Amniotic epithelial cell (primary cell): ENCODE measurements at regions not wholly inside any gene's neighbourhood (a gene's known extent, or its start where the extent isn't known, plus 50 kb on each side); places are given as distances from the start of the nearest gene placed in this dataset.

Experiments
- DNase-seq: peaks from one replicate; pipeline ENCODE4 v3.0.0-alpha.2; 2010; ENCODE audit warnings: low read depth

GRCh38 chr3:110227991-110228390 lies 843.6 kb upstream of the NECTIN3 start:
- DNase-seq: peak; percentile 5

- DNase-seq: peak; percentile 39
Measured at GRCh38 chr3:110234831-110235230, 836.8 kb upstream of the NECTIN3 start.

GRCh38 chr3:110236976-110237610 lies 834.5 kb upstream of the NECTIN3 start:
- no peak for DNase-seq

- peak; percentile 86 for DNase-seq
Measured at GRCh38 chr3:110243081-110243480, 828.5 kb upstream of the NECTIN3 start.

GRCh38 chr3:110246796-110247376 lies 824.7 kb upstream of the NECTIN3 start:
- DNase-seq: peak; percentile 30

DNA sequence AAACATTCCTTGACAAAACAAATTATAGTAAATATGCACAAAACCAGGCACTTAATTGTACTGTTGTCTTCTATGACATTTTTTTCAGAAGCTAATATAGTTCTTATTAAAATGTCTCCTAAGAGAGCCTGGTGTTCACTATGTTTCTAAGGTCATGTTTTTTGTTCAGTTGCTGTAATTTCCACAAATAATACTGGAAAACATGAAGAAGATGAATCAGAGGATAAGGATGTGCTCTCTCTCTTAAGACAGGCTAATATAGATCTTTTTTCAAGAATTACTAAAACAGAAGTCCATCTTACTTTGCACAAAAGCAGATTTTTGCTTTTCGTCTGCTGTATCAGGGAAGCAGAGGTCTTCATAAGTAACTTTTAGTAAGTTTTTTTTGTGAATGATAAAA lies 823.0 kb upstream of the NECTIN3 start:
- DNase-seq: peak; percentile 35

DNA sequence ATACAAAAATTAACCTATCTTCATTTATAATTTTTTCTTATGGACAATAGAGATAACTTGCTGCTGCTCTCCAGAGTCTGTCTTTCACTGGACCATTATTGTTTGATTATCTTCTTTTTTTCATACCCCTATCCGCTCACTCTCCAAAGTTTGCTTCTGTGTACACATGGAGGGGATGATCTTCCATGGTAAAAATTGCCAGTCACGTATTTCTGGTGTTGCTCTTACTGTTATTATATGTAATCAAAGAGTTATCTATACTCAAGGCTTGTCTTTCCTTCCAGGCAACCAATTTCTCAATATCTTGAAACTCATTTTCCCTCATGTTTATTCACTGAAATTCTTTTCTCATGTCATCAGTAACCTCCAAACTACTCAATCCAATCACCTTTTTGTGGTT lies 817.8 kb upstream of the NECTIN3 start:
- DNase-seq: no peak

DNA sequence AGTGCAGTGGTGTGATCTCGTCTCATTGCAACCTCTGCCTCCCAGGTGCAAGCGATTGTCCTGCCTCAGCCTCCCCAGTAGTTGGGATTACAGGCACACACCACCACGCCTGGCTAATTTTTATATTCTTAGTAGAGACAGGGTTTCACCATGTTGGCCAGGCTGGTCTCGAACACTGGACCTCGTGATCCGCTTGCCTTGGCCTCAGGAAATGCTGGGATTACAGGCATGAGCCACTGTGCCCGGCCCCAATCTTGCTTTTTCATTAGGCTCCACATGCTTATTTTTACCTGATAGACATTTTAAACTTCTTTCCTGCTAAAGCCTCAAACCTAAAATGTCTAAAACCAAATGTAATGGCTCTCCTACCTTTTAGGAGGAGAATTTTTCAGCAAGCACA lies 817.0 kb upstream of the NECTIN3 start:
- no peak for DNase-seq

GRCh38 chr3:110261141-110261540 lies 810.5 kb upstream of the NECTIN3 start:
- DNase-seq: no peak

- DNase-seq: no peak
Measured at GRCh38 chr3:110262896-110263295, 808.7 kb upstream of the NECTIN3 start.

DNA sequence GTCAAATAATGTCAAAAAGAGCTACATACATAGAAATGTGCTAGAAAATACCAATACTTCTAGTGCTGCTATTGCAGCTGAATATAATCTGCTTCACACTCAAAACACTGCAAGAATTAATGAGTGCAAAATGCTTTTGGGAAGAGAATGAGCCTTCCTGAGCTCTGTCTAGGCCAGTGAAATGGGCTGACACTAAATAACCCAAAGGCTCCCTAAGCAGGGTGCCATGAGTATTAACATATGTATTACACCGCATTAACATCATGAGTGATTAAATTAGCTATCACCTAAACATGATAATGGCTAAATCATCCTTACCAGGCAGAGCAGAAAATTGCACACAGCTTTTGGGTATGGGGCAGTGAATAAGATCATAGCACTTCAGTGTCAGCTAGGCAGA lies 806.3 kb upstream of the NECTIN3 start:
- no peak for DNase-seq

DNA sequence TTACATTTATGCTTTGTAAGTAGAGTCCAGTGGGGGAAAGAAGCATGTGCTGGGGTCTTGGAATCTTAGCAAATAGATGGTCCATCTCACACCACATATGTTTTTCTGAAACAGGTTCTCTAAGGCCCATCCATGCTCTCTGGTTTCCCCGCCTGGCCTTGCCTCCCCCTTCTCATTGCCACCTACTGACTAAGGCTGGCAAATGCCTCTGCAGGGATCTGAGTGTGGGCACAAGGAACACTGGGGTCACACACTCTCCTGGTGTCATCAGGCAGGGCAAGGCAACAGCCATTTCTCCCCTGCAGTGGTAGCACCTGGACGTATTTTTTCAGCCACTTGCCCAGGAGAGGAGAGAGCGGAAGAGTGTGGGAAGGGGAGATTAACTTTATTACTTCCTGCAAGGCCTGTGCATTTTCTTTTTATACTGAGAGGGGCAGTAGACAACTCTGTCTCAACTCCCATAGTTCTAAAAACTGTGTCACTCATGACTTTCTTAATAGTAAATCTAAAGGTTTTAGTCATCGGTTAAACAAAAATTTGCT lies 804.2 kb upstream of the NECTIN3 start:
- no peak for DNase-seq

GRCh38 chr3:110272525-110272924 lies 799.1 kb upstream of the NECTIN3 start:
- DNase-seq: no peak

DNA sequence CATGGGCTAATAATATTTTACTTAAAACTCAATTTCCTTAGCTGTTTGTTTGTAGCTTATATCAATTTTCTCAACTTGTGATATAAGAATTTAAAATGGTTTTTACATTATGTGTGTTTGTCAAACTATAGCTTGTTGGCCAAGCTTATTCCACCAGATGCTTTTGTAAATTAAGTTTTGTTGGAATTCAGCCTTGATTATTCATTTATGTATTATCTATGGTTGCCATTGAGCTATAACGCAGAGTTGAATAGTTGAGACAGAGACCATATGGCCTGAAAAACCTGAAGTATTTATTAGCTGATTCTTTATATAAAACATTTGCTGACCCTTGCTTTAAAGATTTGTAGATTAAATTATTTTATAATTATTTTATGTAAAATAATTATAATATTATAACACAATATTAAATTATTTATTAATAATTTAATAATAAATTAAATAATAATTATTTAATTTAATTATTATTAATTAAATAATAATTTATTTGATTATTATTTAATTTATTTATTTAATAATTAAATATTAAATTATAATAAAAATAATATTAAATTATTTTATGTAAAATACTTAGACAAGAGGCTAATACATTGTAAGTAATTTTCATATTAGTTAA lies 779.6 kb upstream of the NECTIN3 start:
- no peak for DNase-seq

DNA sequence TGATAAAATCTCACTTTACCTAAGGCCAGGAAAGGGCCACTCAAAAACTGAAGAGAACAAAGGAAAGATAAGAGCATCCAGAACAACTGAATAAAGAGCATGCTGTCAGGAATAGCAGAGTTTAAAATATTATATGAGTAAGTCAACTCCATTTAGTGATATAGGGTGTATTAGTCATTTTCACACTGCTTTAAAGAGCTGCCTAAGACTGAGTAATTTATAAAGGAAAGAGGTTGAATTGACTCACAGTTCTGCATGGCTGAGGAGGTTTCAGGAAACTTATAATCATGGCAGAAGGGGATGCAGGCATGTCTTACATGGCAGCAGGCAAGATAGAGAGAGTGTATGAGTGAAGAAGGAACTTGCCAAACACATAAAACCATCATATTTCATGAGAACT lies 778.0 kb upstream of the NECTIN3 start:
- DNase-seq: no peak

DNA sequence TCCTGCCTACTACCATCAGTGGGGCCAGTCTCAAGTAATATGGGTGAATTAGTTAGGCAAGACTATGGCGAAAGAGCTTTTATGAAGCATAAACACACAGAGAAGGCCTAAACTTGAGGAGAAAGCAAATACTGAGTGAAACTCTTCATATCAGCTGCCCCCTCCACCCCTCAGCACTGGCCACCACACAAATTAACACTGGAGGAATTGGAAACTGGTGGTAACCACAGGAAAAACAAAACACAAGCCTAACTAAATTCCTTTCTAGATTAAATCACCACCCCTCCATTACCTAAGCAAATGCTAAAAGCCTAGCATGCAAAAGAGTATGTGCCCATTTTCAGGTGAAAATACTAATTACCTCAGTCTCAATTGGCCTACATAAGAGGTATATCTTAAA lies 774.7 kb upstream of the NECTIN3 start:
- peak; percentile 20 for DNase-seq

- DNase-seq: no peak
Measured at GRCh38 chr3:110301781-110302180, 769.8 kb upstream of the NECTIN3 start.

GRCh38 chr3:110307065-110307809 lies 764.4 kb upstream of the NECTIN3 start:
- peak; percentile 16 for DNase-seq

GRCh38 chr3:110311541-110311940 lies 760.1 kb upstream of the NECTIN3 start:
- no peak for DNase-seq

DNA sequence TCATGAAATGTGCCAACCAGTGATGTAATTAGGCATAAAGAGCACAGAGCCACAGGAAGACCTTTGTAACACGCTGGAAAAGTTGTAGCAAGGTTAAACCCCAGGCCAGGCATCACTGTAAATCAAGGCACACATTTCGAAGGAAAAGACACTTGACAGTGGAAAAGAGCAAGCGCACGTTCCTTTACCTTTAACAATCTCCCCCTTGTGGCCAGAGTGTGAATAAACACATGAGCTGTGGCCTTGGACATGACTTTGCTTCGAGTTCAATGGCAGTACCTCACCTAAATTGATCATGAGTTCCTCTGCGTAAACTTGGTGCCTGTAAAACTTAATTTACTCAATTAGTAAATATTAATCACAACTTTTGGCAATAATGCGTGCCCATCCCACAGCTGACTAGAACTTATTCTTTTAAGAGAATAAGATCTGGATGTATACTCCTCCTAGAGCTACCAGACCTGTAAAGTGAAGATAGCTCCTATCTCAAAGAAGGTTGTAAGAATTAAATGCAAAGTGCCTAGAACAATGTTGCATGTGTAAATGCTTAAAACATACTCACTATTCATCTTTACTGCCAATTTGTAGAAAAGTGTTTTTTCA lies 757.0 kb upstream of the NECTIN3 start:
- DNase-seq: peak; percentile 54

GRCh38 chr3:110318108-110318507 lies 753.5 kb upstream of the NECTIN3 start:
- DNase-seq: peak; percentile 24

DNA sequence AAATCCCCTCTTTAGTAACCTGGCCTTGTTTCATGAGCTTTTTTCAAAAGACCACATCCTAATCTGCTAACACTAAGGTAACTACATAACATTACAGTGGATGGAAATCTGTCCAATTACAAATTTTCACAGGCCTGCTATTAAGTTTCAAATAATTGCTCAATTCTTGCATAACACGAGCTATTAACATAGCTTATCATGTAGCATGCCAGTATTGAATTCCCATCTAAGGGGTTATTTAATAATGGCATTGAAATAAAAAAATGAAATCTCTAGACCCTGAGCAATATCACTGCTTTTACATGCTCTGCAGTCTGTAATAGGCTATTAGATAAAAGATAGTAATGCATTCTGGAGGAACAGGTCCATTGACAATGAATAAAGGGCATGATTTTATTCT lies 748.3 kb upstream of the NECTIN3 start:
- DNase-seq: peak; percentile 3
